Esophagus muscularis mucosa (tissue), 4 donors: ENCODE measurements at regions not wholly inside any gene's neighbourhood (a gene's known extent, or its start where the extent isn't known, plus 50 kb on each side); places are given as distances from the start of the nearest gene placed in this dataset.

Source experiments
- DNase-seq: peaks from one replicate; pipeline ENCODE4 v3.0.0-alpha.2; 2017; ENCODE audit errors: extremely low spot score
- H3K27ac ChIP-seq, 4 donors: fragments of 200-600 bp; sonication (generic); replicated peaks in 1 of 4; 1 replicate in 3 of 4; 2 replicates in 1 of 4; pipeline ENCODE4 v1.5.1; 2016 to 2019; ENCODE audit warnings: mild to moderate bottlenecking in 1 of 4
- H3K27me3 ChIP-seq, 4 donors: fragments of 200-600 bp; sonication (generic); one replicate each; pipeline versions ENCODE4 v1.5.1 to v1.6.0; 2016 to 2019
- H3K36me3 ChIP-seq, 4 donors: fragments of 200-600 bp; sonication (generic); one replicate each; pipeline ENCODE4 v1.5.1; 2016 to 2019
- H3K4me1 ChIP-seq, 4 donors: fragments of 200-600 bp; sonication (generic); one replicate each; pipeline ENCODE4 v1.5.1; 2016 to 2019
- H3K4me3 ChIP-seq, 4 donors: fragments of 200-600 bp; sonication (generic); 1 replicate in 2 of 4; 2 replicates in 2 of 4; pipeline ENCODE4 v1.5.1; 2016 to 2019; ENCODE audit warnings: mild to moderate bottlenecking in 4 of 4, moderate library complexity in 1 of 4
- H3K9me3 ChIP-seq, 4 donors: fragments of 200-600 bp; sonication (generic); 1 replicate in 3 of 4; 2 replicates in 1 of 4; pipeline ENCODE4 v1.5.1; 2016 to 2019
- CTCF ChIP-seq, 3 experiments: fragments of 200-600 bp in 2 of 3; fragments of 450-650 bp in 1 of 3; sonication (generic) in 2 of 3; IDR thresholded peaks; one replicate each; pipeline ENCODE4 v1.5.1; 2017 to 2019; ENCODE audit warnings: antibody characterized with exemption in 3 of 3, mild to moderate bottlenecking in 2 of 3, moderate library complexity in 1 of 3
- EP300 ChIP-seq: sonication (generic); formaldehyde crosslinking; IDR thresholded peaks from one replicate; pipeline ENCODE4 v1.6.1; 2017; ENCODE audit warnings: antibody characterized with exemption
- POLR2A ChIP-seq: fragments of 450-650 bp; IDR thresholded peaks from one replicate; pipeline ENCODE4 v1.6.1; 2017; ENCODE audit warnings: antibody characterized with exemption, moderate library complexity, mild to moderate bottlenecking, low read depth
- POLR2AphosphoS5 ChIP-seq, 2 donors: sonication (generic); formaldehyde crosslinking; IDR thresholded peaks; one replicate each; pipeline ENCODE4 v1.6.1; 2017; ENCODE audit warnings: antibody characterized with exemption in 2 of 2
- WGBS: methylation state at CpG from one replicate; pipeline ENCODE4 v1.1.5; 2018; 5-methylcytosine and 5-hydroxymethylcytosine counted together
- intact Hi-C: fragments of 100-400 bp; cut with DNase I; formaldehyde crosslinking; loops from one replicate; pipeline ENCODE4 v1.15.1; 2023

DNA sequence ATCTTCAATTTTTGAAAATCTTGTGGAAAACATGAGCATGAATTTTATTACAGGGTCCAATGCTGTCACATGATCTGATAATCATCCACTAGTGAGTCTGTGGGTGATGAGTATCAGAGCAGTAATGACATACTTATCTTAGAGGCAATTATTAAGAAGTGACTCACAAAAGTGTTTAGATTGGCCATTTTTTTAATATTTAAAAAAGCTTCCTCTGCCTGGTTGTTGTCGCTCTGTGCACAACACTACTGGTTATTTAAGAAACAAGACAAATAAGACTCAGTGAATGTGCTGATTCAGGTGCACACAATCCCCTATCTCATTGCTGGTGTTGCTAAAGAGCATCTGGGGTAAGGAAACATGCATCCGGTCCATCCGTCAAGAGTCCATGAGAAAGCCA is 665.8 kb upstream of the ZEB2 start:
- Histone ChIP-seq H3K36me3 (no peaks in the 10 kb centered on the region), H3K9me3 (no peaks in the 10 kb centered on the region), H3K4me3 (no peak overlapping the region), H3K27me3 (no peaks in the 10 kb centered on the region), H3K27ac (peak overlapping the region in 3 of 4 donors; percentile 3 to 33 (median 24)), H3K4me1 (no peaks in the 10 kb centered on the region)
- WGBS, result 79% methylated on average over 3 of the region's 3 CpGs
- no peak for DNase-seq
- TF ChIP-seq POLR2A (no peak), POLR2AphosphoS5 (IDR thresholded peaks at IDR 0.05) (no peak), EP300 (no peak), CTCF (IDR thresholded peaks at IDR 0.05) (no peak)
- intact Hi-C loops, result no loop called here

- WGBS, result 50% methylated on average over 5 of the region's 5 CpGs
- TF ChIP-seq EP300 (no peak), POLR2AphosphoS5 (IDR thresholded peaks at IDR 0.05) (no peak), CTCF (IDR thresholded peaks at IDR 0.05) (no peak), POLR2A (no peak)
- Histone ChIP-seq H3K9me3 (no peaks in the 10 kb centered on the region), H3K4me1 (no peaks in the 10 kb centered on the region), H3K36me3 (no peaks in the 10 kb centered on the region), H3K27me3 (no peaks in the 10 kb centered on the region), H3K4me3 (no peak overlapping the region), H3K27ac (peak overlapping the region in 3 of 4 donors; percentile 3 to 33 (median 24))
- DNase-seq, result no peak
- intact Hi-C loops, result no loop called here
Observed at GRCh38 chr2:145184741-145185651, 665.1 kb upstream of the ZEB2 start.

DNA sequence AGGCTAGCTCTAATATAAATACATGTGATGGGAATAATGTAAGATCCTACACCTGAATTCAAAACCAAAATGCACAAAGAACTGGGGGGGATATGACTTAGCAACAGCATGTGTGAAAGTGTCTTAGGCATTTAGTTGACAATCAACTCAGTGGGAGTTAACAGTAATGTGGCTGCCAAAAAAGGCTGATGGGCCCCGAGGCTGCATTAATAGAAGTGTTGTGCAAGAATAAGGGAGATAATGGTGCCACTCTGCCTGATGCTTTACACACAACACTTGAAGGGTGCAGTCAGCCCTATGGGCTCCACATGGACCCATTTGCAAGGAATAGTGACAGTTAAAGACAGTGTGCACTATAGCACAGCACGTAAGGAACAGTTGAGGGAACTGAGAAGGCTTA is 649.4 kb upstream of the ZEB2 start:
- 96% methylated on average over 2 of the region's 2 CpGs for WGBS
- no peaks in the 10 kb centered on the region for H3K36me3 ChIP-seq
- no peak for DNase-seq
- intact Hi-C loops, result no loop called here
- peaks cover 0 to 12% (median 0%) of the 10 kb centered on the region in 4 donors for H3K4me1 ChIP-seq
- H3K9me3 ChIP-seq, result no peaks in the 10 kb centered on the region
- TF ChIP-seq POLR2A, result no peak
- no peak for TF ChIP-seq EP300
- no peak for TF ChIP-seq CTCF (IDR thresholded peaks at IDR 0.05)
- TF ChIP-seq POLR2AphosphoS5 (IDR thresholded peaks at IDR 0.05), result no peak
- H3K4me3 ChIP-seq, result no peak overlapping the region
- no peaks in the 10 kb centered on the region for H3K27me3 ChIP-seq
- H3K27ac ChIP-seq, result no peak overlapping the region

DNA sequence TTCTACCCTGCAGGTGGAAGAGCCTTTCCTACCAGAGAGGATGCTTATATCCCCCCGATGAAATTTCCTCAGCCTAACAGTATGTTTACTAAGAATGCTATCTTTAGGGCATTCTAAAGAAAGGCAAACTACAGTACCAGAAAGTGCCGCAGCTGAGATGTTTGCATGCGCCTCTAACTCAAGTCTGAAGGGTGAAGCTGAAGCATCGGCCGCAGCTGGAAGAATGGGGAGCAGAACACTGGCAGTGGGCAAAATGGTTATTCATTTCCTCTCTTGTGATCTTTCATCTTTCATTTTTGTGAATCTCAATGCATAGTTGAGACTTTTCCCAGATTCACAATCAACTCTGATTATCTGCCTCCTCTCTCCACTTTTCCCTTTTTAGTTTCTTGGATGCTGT is 648.2 kb upstream of the ZEB2 start:
- TF ChIP-seq POLR2A, result no peak
- no peak for TF ChIP-seq CTCF (IDR thresholded peaks at IDR 0.05)
- TF ChIP-seq EP300, result no peak
- no peak for TF ChIP-seq POLR2AphosphoS5 (IDR thresholded peaks at IDR 0.05)
- Histone ChIP-seq H3K9me3 (no peaks in the 10 kb centered on the region), H3K4me1 (peaks cover 0 to 12% (median 0%) of the 10 kb centered on the region in 4 donors), H3K27me3 (no peaks in the 10 kb centered on the region), H3K4me3 (no peak overlapping the region), H3K36me3 (no peaks in the 10 kb centered on the region), H3K27ac (no peak overlapping the region)
- DNase-seq, result no peak
- WGBS, result 84% methylated on average over 5 of the region's 5 CpGs
- intact Hi-C loops, result no loop called here
